GM20000 (cell line): ENCODE measurements at regions not wholly inside any gene's neighbourhood (a gene's known extent, or its start where the extent isn't known, plus 50 kb on each side); places are given as distances from the start of the nearest gene placed in this dataset.

Experiments used
- DNase-seq: peaks from one replicate; pipeline ENCODE4 v3.0.0; 2012; ENCODE audit warnings: low spot score
- CTCF ChIP-seq: IDR thresholded peaks from 2 replicates; pipeline ENCODE4 v1.5.1; 2012; ENCODE audit warnings: mild to moderate bottlenecking, control low read depth; ENCODE audit errors: extremely low read depth, missing control alignments

GRCh38 chr11:130732476-130732875, 183.8 kb downstream of the SNX19 start:
- TF ChIP-seq CTCF = no peak
- no peak for DNase-seq

- no peak for TF ChIP-seq CTCF
- no peak for DNase-seq
These were observed 179.0 kb downstream of the SNX19 start for GRCh38 chr11:130737041-130737830.

- DNase-seq = no peak
These were observed 178.3 kb downstream of the SNX19 start for GRCh38 chr11:130737866-130738431.

GRCh38 chr11:130738611-130739010, 177.7 kb downstream of the SNX19 start:
- no peak for TF ChIP-seq CTCF
- no peak for DNase-seq

More at GRCh38 chr11:130737866-130738431, 178.3 kb downstream of the SNX19 start:
- TF ChIP-seq CTCF = no peak

GRCh38 chr11:130740819-130741218, 175.5 kb downstream of the SNX19 start:
- no peak for TF ChIP-seq CTCF
- no peak for DNase-seq

- no peak for DNase-seq
These were observed 171.5 kb downstream of the SNX19 start for GRCh38 chr11:130744794-130745193.

More at GRCh38 chr11:130744794-130745193, 171.5 kb downstream of the SNX19 start:
- no peak for TF ChIP-seq CTCF
